ENCODE measurements at regions not wholly inside any gene's neighbourhood (a gene's known extent, or its start where the extent isn't known, plus 50 kb on each side); places are given as distances from the start of the nearest gene placed in this dataset.

DNA sequence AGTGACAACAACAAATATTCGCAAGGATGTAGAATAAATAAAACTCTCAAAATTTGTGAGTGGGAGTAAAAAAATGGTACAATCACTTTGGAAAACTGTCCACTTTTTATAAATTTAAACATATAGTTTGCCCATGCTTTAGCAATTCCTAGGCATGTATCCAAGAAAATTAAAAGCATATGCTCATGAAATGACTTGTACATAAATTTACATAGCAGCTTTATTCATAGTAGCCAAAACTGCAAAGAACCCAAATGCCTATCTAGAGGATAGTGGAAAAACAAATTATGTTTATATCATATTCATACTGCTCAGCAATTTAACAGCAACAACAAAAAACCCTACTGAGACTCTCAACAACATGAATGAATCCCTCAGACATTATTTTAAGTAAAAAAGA is 363.6 kb upstream of the CCDC54 start:
- TF ChIP-seq, protein P1, sequence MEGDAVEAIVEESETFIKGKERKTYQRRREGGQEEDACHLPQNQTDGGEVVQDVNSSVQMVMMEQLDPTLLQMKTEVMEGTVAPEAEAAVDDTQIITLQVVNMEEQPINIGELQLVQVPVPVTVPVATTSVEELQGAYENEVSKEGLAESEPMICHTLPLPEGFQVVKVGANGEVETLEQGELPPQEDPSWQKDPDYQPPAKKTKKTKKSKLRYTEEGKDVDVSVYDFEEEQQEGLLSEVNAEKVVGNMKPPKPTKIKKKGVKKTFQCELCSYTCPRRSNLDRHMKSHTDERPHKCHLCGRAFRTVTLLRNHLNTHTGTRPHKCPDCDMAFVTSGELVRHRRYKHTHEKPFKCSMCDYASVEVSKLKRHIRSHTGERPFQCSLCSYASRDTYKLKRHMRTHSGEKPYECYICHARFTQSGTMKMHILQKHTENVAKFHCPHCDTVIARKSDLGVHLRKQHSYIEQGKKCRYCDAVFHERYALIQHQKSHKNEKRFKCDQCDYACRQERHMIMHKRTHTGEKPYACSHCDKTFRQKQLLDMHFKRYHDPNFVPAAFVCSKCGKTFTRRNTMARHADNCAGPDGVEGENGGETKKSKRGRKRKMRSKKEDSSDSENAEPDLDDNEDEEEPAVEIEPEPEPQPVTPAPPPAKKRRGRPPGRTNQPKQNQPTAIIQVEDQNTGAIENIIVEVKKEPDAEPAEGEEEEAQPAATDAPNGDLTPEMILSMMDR (IDR thresholded peaks at IDR 0.05; ENCODE audit: low read depth, low read length): no peak
- no peak for TF ChIP-seq EZH2phosphoT487 (IDR thresholded peaks at IDR 0.05; ENCODE audit: low read depth)
